HepG2 (cell line): ENCODE measurements at regions not wholly inside any gene's neighbourhood (a gene's known extent, or its start where the extent isn't known, plus 50 kb on each side); places are given as distances from the start of the nearest gene placed in this dataset.

ENCODE experiments used
- CENPX ChIP-seq: sonication (generic); formaldehyde crosslinking; IDR thresholded peaks from 2 replicates; pipeline ENCODE4 v1.9.0; 2021; ENCODE audit warnings: mild to moderate bottlenecking, missing genetic modification reagents, moderate library complexity
- DPF2 ChIP-seq: sonication (generic); formaldehyde crosslinking; IDR thresholded peaks from 2 replicates; pipeline ENCODE4 v1.4.0; 2020; ENCODE audit warnings: mild to moderate bottlenecking, low read depth, missing genetic modification reagents, borderline replicate concordance
- GABPB1 ChIP-seq: IDR thresholded peaks from 2 replicates; pipeline ENCODE4 v1.6.1; 2016; ENCODE audit warnings: mild to moderate bottlenecking, missing genetic modification reagents, moderate library complexity, missing compliant biosample characterization
- MAFF ChIP-seq: IDR thresholded peaks from 2 replicates; pipeline ENCODE4 v1.6.1; 2011; ENCODE audit warnings: low read depth, low read length, improper control_type of control experiment
- RAD51 ChIP-seq: fragments of 450-650 bp; IDR thresholded peaks from 2 replicates; pipeline ENCODE4 v1.6.1; 2016; ENCODE audit warnings: borderline replicate concordance
- ZFX ChIP-seq: sonication (generic); formaldehyde crosslinking; IDR thresholded peaks from 2 replicates; pipeline ENCODE4 v1.4.0; 2020; ENCODE audit warnings: mild to moderate bottlenecking, low read depth, missing genetic modification reagents, moderate library complexity
- ZNF354B ChIP-seq: sonication (generic); formaldehyde crosslinking; IDR thresholded peaks from 2 replicates; pipeline ENCODE4 v1.8.0; 2022; ENCODE audit warnings: mild to moderate bottlenecking, missing genetic modification reagents
- ZNF713 ChIP-seq: sonication (generic); formaldehyde crosslinking; IDR thresholded peaks from 2 replicates; pipeline ENCODE4 v1.4.0; 2020; ENCODE audit warnings: mild to moderate bottlenecking, missing genetic modification reagents
- ZNF788 ChIP-seq: sonication (generic); formaldehyde crosslinking; IDR thresholded peaks from 2 replicates; pipeline ENCODE4 v1.5.0; 2020; ENCODE audit warnings: mild to moderate bottlenecking, missing genetic modification reagents, borderline replicate concordance

GRCh38 chr16:35154627-35155026 lies 1695.2 kb downstream of the TP53TG3F start:
- no peak for TF ChIP-seq ZNF354B (CRISPR knock-in tag)
- TF ChIP-seq ZFX (CRISPR knock-in tag) = no peak
- no peak for TF ChIP-seq DPF2 (CRISPR knock-in tag)
- TF ChIP-seq RAD51 = no peak
- no peak for TF ChIP-seq MAFF
- TF ChIP-seq GABPB1 (CRISPR knock-in tag) = no peak
- no peak for TF ChIP-seq ZNF788 (CRISPR knock-in tag)
- no peak for TF ChIP-seq ZNF713 (CRISPR knock-in tag)
- no peak for TF ChIP-seq CENPX
